Esophagus (tissue), 2 donors: ENCODE measurements at regions not wholly inside any gene's neighbourhood (a gene's known extent, or its start where the extent isn't known, plus 50 kb on each side); places are given as distances from the start of the nearest gene placed in this dataset.

Source experiments
- H3K27ac ChIP-seq, 2 donors: one replicate each; pipeline ENCODE4 v1.5.1; 2013; ENCODE audit warnings: low read depth in 2 of 2, mild to moderate bottlenecking in 2 of 2, inconsistent platforms in 1 of 2, low read length in 1 of 2, moderate library complexity in 1 of 2
- H3K27me3 ChIP-seq, 2 donors: one replicate each; pipeline ENCODE4 v1.6.1; 2013; ENCODE audit warnings: low read length in 2 of 2, control low read depth in 1 of 2, mild to moderate bottlenecking in 1 of 2; ENCODE audit not compliant: insufficient read depth in 2 of 2, control insufficient read depth in 1 of 2
- H3K36me3 ChIP-seq, 2 donors: one replicate each; pipeline ENCODE4 v1.6.1; 2013; ENCODE audit warnings: low read length in 1 of 2; ENCODE audit not compliant: control insufficient read depth in 2 of 2, insufficient read depth in 2 of 2
- H3K4me1 ChIP-seq, 2 donors: one replicate each; pipeline ENCODE4 v1.6.1; 2013; ENCODE audit warnings: low read length in 1 of 2; ENCODE audit not compliant: control insufficient read depth in 2 of 2, insufficient read depth in 2 of 2
- H3K4me3 ChIP-seq, 2 donors: one replicate each; pipeline ENCODE4 v1.5.1; 2013; ENCODE audit warnings: low read length in 2 of 2, mild to moderate bottlenecking in 2 of 2, low read depth in 1 of 2, moderate library complexity in 1 of 2
- H3K9me3 ChIP-seq, 2 donors: one replicate each; pipeline ENCODE4 v1.6.1; 2013; ENCODE audit warnings: mild to moderate bottlenecking in 2 of 2, low read depth in 1 of 2, low read length in 1 of 2, moderate library complexity in 1 of 2; ENCODE audit not compliant: control insufficient read depth in 2 of 2, insufficient read depth in 1 of 2
- whole genome bisulfite sequencing, 2 donors: extraction: QIAGEN DNeasy Blood & Tissue Kit; methylation state at CpG; one replicate each; pipeline ENCODE4 v1.1.7; 2013; 5-methylcytosine and 5-hydroxymethylcytosine counted together
- donor health status: healthy with polysubstance abuse.
- donor health status: Bipolar disorder and iron deficiency.

- Histone ChIP-seq H3K9me3 (no peaks in the 10 kb centered on the region), H3K27ac (no peak overlapping the region), H3K36me3 (no peaks in the 10 kb centered on the region), H3K4me3 (no peak overlapping the region), H3K4me1 (peaks cover 0 to 3% of the 10 kb centered on the region in 2 donors), H3K27me3 (no peaks in the 10 kb centered on the region)
- 87 to 90% methylated on average over 3 of the region's 3 CpGs for WGBS, 2 donors
Measured at GRCh38 chr6:15143540-15143939, 102.3 kb upstream of the JARID2 start.

- Histone ChIP-seq H3K27me3 (no peaks in the 10 kb centered on the region), H3K36me3 (no peaks in the 10 kb centered on the region), H3K4me1 (peaks cover 0 to 7% of the 10 kb centered on the region in 2 donors), H3K27ac (no peak overlapping the region), H3K9me3 (no peaks in the 10 kb centered on the region), H3K4me3 (no peak overlapping the region)
Measured at GRCh38 chr6:15145821-15146220, 100.0 kb upstream of the JARID2 start.

GRCh38 chr6:15147827-15148226, 98.0 kb upstream of the JARID2 start:
- Histone ChIP-seq H3K27ac (peak overlapping the region; percentile 51 to 58), H3K4me1 (peaks cover 0 to 7% of the 10 kb centered on the region in 2 donors), H3K36me3 (no peaks in the 10 kb centered on the region), H3K9me3 (no peaks in the 10 kb centered on the region), H3K4me3 (no peak overlapping the region), H3K27me3 (no peaks in the 10 kb centered on the region)
- WGBS, 2 donors = 84 to 90% methylated on average over 5 of the region's 5 CpGs

- 39 to 46% methylated on average over 8 of the region's 8 CpGs for WGBS, 2 donors
- peak overlapping the region; percentile 51 to 67 for H3K27ac ChIP-seq
- H3K4me1 ChIP-seq = peaks cover 0 to 7% of the 10 kb centered on the region in 2 donors
- H3K27me3 ChIP-seq = no peaks in the 10 kb centered on the region
- no peaks in the 10 kb centered on the region for H3K36me3 ChIP-seq
- H3K9me3 ChIP-seq = no peaks in the 10 kb centered on the region
- H3K4me3 ChIP-seq = no peak overlapping the region
Measured at GRCh38 chr6:15148356-15148946, 97.4 kb upstream of the JARID2 start.

- no peak overlapping the region for H3K4me3 ChIP-seq
- no peaks in the 10 kb centered on the region for H3K36me3 ChIP-seq
- WGBS, 2 donors = 86 to 87% methylated on average over 2 of the region's 2 CpGs
- no peaks in the 10 kb centered on the region for H3K27me3 ChIP-seq
- peaks cover 0 to 7% of the 10 kb centered on the region in 2 donors for H3K4me1 ChIP-seq
- no peak overlapping the region for H3K27ac ChIP-seq
- no peaks in the 10 kb centered on the region for H3K9me3 ChIP-seq
Measured at GRCh38 chr6:15150207-15150606, 95.7 kb upstream of the JARID2 start.

- Histone ChIP-seq H3K4me1 (peaks cover 0 to 7% of the 10 kb centered on the region in 2 donors), H3K4me3 (no peak overlapping the region), H3K27me3 (no peaks in the 10 kb centered on the region), H3K36me3 (no peaks in the 10 kb centered on the region), H3K9me3 (no peaks in the 10 kb centered on the region), H3K27ac (no peak overlapping the region)
- WGBS, 2 donors = 84 to 86% methylated on average over 2 of the region's 2 CpGs
Measured at GRCh38 chr6:15152700-15153099, 93.2 kb upstream of the JARID2 start.

GRCh38 chr6:15153191-15153590, 92.7 kb upstream of the JARID2 start:
- H3K27me3 ChIP-seq = no peaks in the 10 kb centered on the region
- no peak overlapping the region for H3K27ac ChIP-seq
- no peaks in the 10 kb centered on the region for H3K9me3 ChIP-seq
- WGBS, 2 donors = 92% methylated on average over 7 of the region's 7 CpGs
- no peak overlapping the region for H3K4me3 ChIP-seq
- H3K36me3 ChIP-seq = no peaks in the 10 kb centered on the region
- peaks cover 0 to 5% of the 10 kb centered on the region in 2 donors for H3K4me1 ChIP-seq

GRCh38 chr6:15157479-15157878, 88.4 kb upstream of the JARID2 start:
- H3K4me3 ChIP-seq = no peak overlapping the region
- WGBS, 2 donors = 79 to 96% methylated on average over 2 of the region's 2 CpGs
- no peak overlapping the region for H3K27ac ChIP-seq
- no peaks in the 10 kb centered on the region for H3K27me3 ChIP-seq
- no peaks in the 10 kb centered on the region for H3K9me3 ChIP-seq
- H3K4me1 ChIP-seq = no peaks in the 10 kb centered on the region
- H3K36me3 ChIP-seq = no peaks in the 10 kb centered on the region

GRCh38 chr6:15158821-15159619, 86.8 kb upstream of the JARID2 start:
- 89 to 95% methylated on average over 10 of the region's 10 CpGs for WGBS, 2 donors
- Histone ChIP-seq H3K36me3 (no peaks in the 10 kb centered on the region), H3K4me3 (no peak overlapping the region), H3K27me3 (no peaks in the 10 kb centered on the region), H3K9me3 (no peaks in the 10 kb centered on the region), H3K27ac (no peak overlapping the region), H3K4me1 (no peaks in the 10 kb centered on the region)

GRCh38 chr6:15160812-15161211, 85.1 kb upstream of the JARID2 start:
- H3K4me3 ChIP-seq = no peak overlapping the region
- H3K4me1 ChIP-seq = no peaks in the 10 kb centered on the region
- H3K36me3 ChIP-seq = no peaks in the 10 kb centered on the region
- 88% methylated on average over 2 of the region's 2 CpGs for WGBS, 2 donors
- H3K27me3 ChIP-seq = no peaks in the 10 kb centered on the region
- no peak overlapping the region for H3K27ac ChIP-seq
- no peaks in the 10 kb centered on the region for H3K9me3 ChIP-seq
